ENCODE measurements at regions not wholly inside any gene's neighbourhood (a gene's known extent, or its start where the extent isn't known, plus 50 kb on each side); places are given as distances from the start of the nearest gene placed in this dataset.

GRCh38 chr6:48844696-48845095 is 618.4 kb downstream of the MMUT start:
- TF ChIP-seq TAF1 (IDR thresholded peaks at IDR 0.05; ENCODE audit: borderline replicate concordance, low read depth, low read length) (no peak), POLR2AphosphoS5 (IDR thresholded peaks at IDR 0.05; ENCODE audit: low read depth, low read length) (no peak), POLR2A (IDR thresholded peaks at IDR 0.05; ENCODE audit: low read depth, low read length) (no peak)
